SU-DHL-6 (cell line): ENCODE measurements at regions not wholly inside any gene's neighbourhood (a gene's known extent, or its start where the extent isn't known, plus 50 kb on each side); places are given as distances from the start of the nearest gene placed in this dataset.

Experiments used
- H2AFZ ChIP-seq: fragments of 200-600 bp; sonication (generic); 2 replicates; pipeline ENCODE4 v1.6.1; 2014; ENCODE audit warnings: low read depth, mild to moderate bottlenecking, moderate library complexity, mixed read lengths, antibody characterized with exemption, low read length; ENCODE audit not compliant: severe bottlenecking
- H3F3A ChIP-seq: fragments of 200-600 bp; shearing (Covaris generic); 2 replicates; pipeline ENCODE4 v1.6.0; 2016; ENCODE audit warnings: antibody characterized with exemption, mild to moderate bottlenecking; ENCODE audit not compliant: insufficient read depth
- H3K27ac ChIP-seq: fragments of 200-600 bp; sonication (generic); 2 replicates; pipeline ENCODE4 v1.5.1; 2016; ENCODE audit warnings: low read depth, mild to moderate bottlenecking, low read length, moderate library complexity, mixed read lengths
- H3K27me3 ChIP-seq: fragments of 200-600 bp; sonication (generic), shearing (Covaris generic); 2 replicates; pipeline ENCODE4 v1.6.0; 2014; ENCODE audit warnings: mild to moderate bottlenecking, low read length
- H3K36me3 ChIP-seq: fragments of 200-600 bp; sonication (generic); 2 replicates; pipeline ENCODE4 v1.6.1; 2014; ENCODE audit warnings: mild to moderate bottlenecking, low read length, mixed read lengths
- H3K4me2 ChIP-seq: fragments of 300-600, 200-600 bp; shearing (Covaris generic), sonication (generic); 2 replicates; pipeline ENCODE4 v1.6.0; 2014; ENCODE audit warnings: low read length, low read depth, mild to moderate bottlenecking; ENCODE audit not compliant: poor library complexity, severe bottlenecking
- H3K4me3 ChIP-seq: fragments of 200-600 bp; sonication (generic); 2 replicates; pipeline ENCODE4 v1.5.1; 2014; ENCODE audit warnings: antibody characterized with exemption, low read length, mild to moderate bottlenecking, mixed read lengths; ENCODE audit not compliant: insufficient read depth, poor library complexity, severe bottlenecking
- H3K79me2 ChIP-seq: fragments of 200-600 bp; sonication (generic); 2 replicates; pipeline ENCODE4 v1.6.1; 2014; ENCODE audit warnings: mild to moderate bottlenecking, low read length, moderate library complexity; ENCODE audit not compliant: insufficient read depth
- H3K9ac ChIP-seq: fragments of 200-600 bp; sonication (generic); 2 replicates; pipeline ENCODE4 v1.7.0; 2014; ENCODE audit warnings: mild to moderate bottlenecking, low read length
- H3K9me2 ChIP-seq: fragments of 200-600 bp; sonication (generic); replicated peaks from 2 replicates; pipeline ENCODE4 v1.6.1; 2014; ENCODE audit warnings: low read length; ENCODE audit not compliant: insufficient read depth
- H3K9me3 ChIP-seq: fragments of 200-600 bp; sonication (generic); 2 replicates; pipeline ENCODE4 v1.6.1; 2014; ENCODE audit warnings: low read length, mixed read lengths; ENCODE audit not compliant: insufficient read depth
- H4K20me1 ChIP-seq: fragments of 200-600 bp; sonication (generic); 2 replicates; pipeline ENCODE4 v1.6.1; 2014; ENCODE audit warnings: low read depth, mild to moderate bottlenecking, antibody characterized with exemption, low read length, moderate library complexity, mixed read lengths
- EZH2phosphoT487 ChIP-seq: fragments of 200-600 bp; sonication (generic), shearing (Covaris generic); conservative IDR thresholded peaks from 2 replicates; pipeline ENCODE4 v1.6.1; 2018; ENCODE audit warnings: mild to moderate bottlenecking, antibody characterized with exemption, low read length, moderate library complexity, mixed read lengths
- TF ChIP-seq, protein P1 (sequence below): fragments of 200-600 bp; sonication (generic); IDR thresholded peaks from one replicate; pipeline ENCODE4 v1.5.1; 2017; ENCODE audit warnings: antibody characterized with exemption, mild to moderate bottlenecking, low read length, moderate library complexity; ENCODE audit not compliant: insufficient read depth, poor library complexity, severe bottlenecking

DNA sequence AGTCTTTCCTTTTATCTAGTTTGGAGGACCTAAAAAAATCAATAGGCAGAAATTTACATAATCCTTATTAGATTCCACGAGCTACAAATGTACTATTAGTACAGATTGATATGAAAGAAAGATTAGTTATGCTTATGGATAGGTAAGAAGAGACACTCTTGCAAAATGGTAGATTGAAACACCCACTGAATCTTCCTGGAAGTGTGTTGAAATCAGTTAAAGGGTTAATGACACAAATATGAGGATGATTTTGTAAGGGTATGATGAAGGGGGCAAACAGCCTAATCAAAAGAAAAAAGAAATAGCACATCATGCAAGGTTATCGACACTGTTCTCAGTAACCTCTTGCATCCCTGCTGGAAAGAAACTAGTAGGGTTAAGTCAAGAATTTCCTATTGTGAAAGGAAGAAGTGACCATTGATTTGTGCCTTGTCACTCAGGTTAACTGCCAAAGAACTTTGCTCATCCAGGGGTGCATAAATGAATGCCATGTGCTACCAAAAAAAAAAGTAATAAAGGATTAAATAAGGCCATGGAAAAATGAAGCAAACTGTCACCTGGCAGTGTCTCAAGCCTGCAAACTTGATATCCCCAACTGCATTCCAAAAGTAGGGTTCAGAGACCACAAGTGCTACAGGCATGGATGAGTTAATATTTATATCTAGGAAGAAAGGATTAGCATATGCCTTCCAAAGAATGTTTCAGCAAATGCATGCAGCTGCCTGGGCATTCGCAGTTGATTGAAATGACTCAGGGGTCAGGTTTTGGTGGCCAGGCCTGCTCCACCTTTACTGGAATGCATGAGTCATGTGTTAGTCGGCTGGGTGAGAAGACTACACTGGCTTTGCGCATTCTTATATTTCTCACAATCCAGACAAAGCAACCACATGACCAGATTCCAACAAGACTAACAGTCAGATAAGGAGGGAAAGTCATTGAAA, 78.3 kb upstream of the ATXN3L start:
- H3K36me3 ChIP-seq, result no peaks in the 10 kb centered on the region
- TF ChIP-seq EZH2phosphoT487, result no peak
- TF ChIP-seq, protein P1, sequence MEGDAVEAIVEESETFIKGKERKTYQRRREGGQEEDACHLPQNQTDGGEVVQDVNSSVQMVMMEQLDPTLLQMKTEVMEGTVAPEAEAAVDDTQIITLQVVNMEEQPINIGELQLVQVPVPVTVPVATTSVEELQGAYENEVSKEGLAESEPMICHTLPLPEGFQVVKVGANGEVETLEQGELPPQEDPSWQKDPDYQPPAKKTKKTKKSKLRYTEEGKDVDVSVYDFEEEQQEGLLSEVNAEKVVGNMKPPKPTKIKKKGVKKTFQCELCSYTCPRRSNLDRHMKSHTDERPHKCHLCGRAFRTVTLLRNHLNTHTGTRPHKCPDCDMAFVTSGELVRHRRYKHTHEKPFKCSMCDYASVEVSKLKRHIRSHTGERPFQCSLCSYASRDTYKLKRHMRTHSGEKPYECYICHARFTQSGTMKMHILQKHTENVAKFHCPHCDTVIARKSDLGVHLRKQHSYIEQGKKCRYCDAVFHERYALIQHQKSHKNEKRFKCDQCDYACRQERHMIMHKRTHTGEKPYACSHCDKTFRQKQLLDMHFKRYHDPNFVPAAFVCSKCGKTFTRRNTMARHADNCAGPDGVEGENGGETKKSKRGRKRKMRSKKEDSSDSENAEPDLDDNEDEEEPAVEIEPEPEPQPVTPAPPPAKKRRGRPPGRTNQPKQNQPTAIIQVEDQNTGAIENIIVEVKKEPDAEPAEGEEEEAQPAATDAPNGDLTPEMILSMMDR, result no peak
- no peaks in the 10 kb centered on the region for H3K79me2 ChIP-seq
- no peak overlapping the region for H3K4me3 ChIP-seq
- H3K9me2 ChIP-seq, result no peaks in the 10 kb centered on the region
- no peaks in the 10 kb centered on the region for H3K9me3 ChIP-seq
- H2AFZ ChIP-seq, result no peak overlapping the region
- H3F3A ChIP-seq, result no peaks in the 10 kb centered on the region
- H3K27ac ChIP-seq, result no peak overlapping the region
- no peak overlapping the region for H3K9ac ChIP-seq
- H3K4me2 ChIP-seq, result no peak overlapping the region
- H4K20me1 ChIP-seq, result no peaks in the 10 kb centered on the region
- H3K27me3 ChIP-seq, result no peaks in the 10 kb centered on the region

DNA sequence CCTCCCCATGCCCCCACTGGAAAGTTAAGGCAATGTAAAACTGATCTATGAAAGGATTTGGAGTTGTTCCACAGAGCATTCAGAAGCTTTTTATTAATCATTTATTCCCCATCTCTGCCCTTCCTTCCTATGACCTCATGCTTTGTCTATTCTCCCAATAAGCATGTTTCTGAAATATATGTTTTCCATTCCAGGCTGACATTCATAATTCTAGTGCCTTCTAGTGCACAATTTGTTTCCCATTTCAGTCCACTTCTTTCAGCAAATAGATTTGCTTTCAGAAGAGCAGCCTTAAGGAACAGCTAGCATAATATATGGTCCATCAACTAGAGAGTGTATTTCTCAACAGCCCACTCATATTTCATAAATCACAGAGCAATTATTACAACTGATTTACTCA, 77.1 kb upstream of the ATXN3L start:
- TF ChIP-seq, protein P1, result no peak
- TF ChIP-seq EZH2phosphoT487, result no peak
- Histone ChIP-seq H3K9me2 (no peaks in the 10 kb centered on the region), H3K9me3 (no peaks in the 10 kb centered on the region), H3F3A (no peaks in the 10 kb centered on the region), H3K27ac (no peak overlapping the region), H3K4me3 (no peak overlapping the region), H4K20me1 (no peaks in the 10 kb centered on the region), H3K27me3 (no peaks in the 10 kb centered on the region), H3K4me2 (no peak overlapping the region), H2AFZ (no peak overlapping the region), H3K79me2 (no peaks in the 10 kb centered on the region), H3K36me3 (no peaks in the 10 kb centered on the region), H3K9ac (no peak overlapping the region)

DNA sequence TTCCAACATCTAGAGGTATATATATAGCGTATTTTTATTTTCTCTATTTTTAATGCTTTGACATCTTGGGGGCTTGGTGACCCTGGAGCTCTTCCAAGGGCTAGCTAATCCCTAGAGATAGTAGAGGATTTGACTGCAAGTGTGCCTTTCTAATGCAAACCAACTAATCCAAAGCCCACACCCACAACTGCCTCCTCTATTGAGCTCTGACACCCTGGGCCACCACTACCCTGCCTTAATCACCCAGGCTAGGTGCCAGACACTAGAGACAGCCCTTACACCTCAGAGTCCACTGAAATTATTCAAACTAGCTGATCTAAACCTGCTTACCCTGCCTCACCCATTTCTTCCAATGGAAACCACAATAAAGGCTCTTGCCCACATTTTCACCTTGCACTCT, 69.6 kb upstream of the ATXN3L start:
- Histone ChIP-seq H3K9me2 (no peaks in the 10 kb centered on the region), H3K27ac (no peak overlapping the region), H3F3A (no peaks in the 10 kb centered on the region), H3K4me3 (no peak overlapping the region), H2AFZ (no peak overlapping the region), H4K20me1 (no peaks in the 10 kb centered on the region), H3K9ac (no peak overlapping the region), H3K27me3 (no peaks in the 10 kb centered on the region), H3K4me2 (no peak overlapping the region), H3K36me3 (no peaks in the 10 kb centered on the region), H3K9me3 (no peaks in the 10 kb centered on the region), H3K79me2 (no peaks in the 10 kb centered on the region)
- TF ChIP-seq, protein P1, result no peak
- no peak for TF ChIP-seq EZH2phosphoT487
